Panc1 (cell line): ENCODE measurements at regions not wholly inside any gene's neighbourhood (a gene's known extent, or its start where the extent isn't known, plus 50 kb on each side); places are given as distances from the start of the nearest gene placed in this dataset.

Experiments used
- ATAC-seq: fragments of 200-7000 bp; cut with Tn5 transposase; 2 replicates; pipeline ENCODE4 v1.9.1; 2020; ENCODE audit warnings: mild to moderate bottlenecking, moderate library complexity
- BruUV-seq: library from RNA; stranded (reverse); fragments of 400-500 nt; replicated peaks from 2 replicates; lab custom pipeline; 2021; lab: Mats Ljungman, UMichigan
- CTCF ChIA-PET: fragments of 300-600 bp; sonication (Branson Sonifier 250); formaldehyde crosslinking; loops from one replicate; lab custom pipeline; 2022; ENCODE audit warnings: antibody characterized with exemption; lab: Charles Lee
- POLR2A ChIA-PET: fragments of 300-600 bp; sonication (Branson Sonifier 250); formaldehyde crosslinking; loops from one replicate; lab custom pipeline; 2022; ENCODE audit warnings: antibody characterized with exemption; lab: Charles Lee
- DNase-seq: peaks from one replicate; pipeline ENCODE4 v3.0.0-alpha.2; 2010; ENCODE audit warnings: low read depth, low spot score
- H3K27ac ChIP-seq: 2 replicates; pipeline ENCODE4 v1.5.1; 2011; ENCODE audit warnings: mild to moderate bottlenecking, low read length, inconsistent platforms
- H3K27me3 ChIP-seq: fragments of 200-500 bp; sonication (Bioruptor generic); 2 replicates; pipeline ENCODE4 v1.6.0; 2014; ENCODE audit warnings: low read length, inconsistent platforms; ENCODE audit not compliant: control insufficient read depth, insufficient read depth
- H3K36me3 ChIP-seq: fragments of 200-500 bp; sonication (Bioruptor generic); 2 replicates; pipeline ENCODE4 v1.5.1; 2014; ENCODE audit warnings: inconsistent platforms, mild to moderate bottlenecking, low read length, moderate library complexity; ENCODE audit not compliant: control insufficient read depth, insufficient read depth
- H3K4me1 ChIP-seq: 2 replicates; pipeline ENCODE4 v1.5.1; 2011; ENCODE audit warnings: inconsistent platforms, mild to moderate bottlenecking, low read length, moderate library complexity; ENCODE audit not compliant: control insufficient read depth, insufficient read depth
- H3K4me3 ChIP-seq, 2 experiments: 2 replicates each; pipeline ENCODE4 v1.5.1; 2011 to 2012; ENCODE audit warnings: low read depth in 2 of 2, low read length in 2 of 2, mild to moderate bottlenecking in 2 of 2, inconsistent platforms in 1 of 2, moderate library complexity in 1 of 2
- H3K9me3 ChIP-seq: fragments of 200-500 bp; sonication (Bioruptor generic); 2 replicates; pipeline ENCODE4 v1.5.1; 2014; ENCODE audit warnings: low read depth, mild to moderate bottlenecking, inconsistent platforms, low read length, moderate library complexity; ENCODE audit not compliant: control insufficient read depth, insufficient read depth
- POLR2AphosphoS5 ChIP-seq: IDR thresholded peaks from 2 replicates; pipeline ENCODE4 v1.6.1; 2012; ENCODE audit warnings: mild to moderate bottlenecking, low read depth, low read length, moderate library complexity
- SIN3A ChIP-seq: IDR thresholded peaks from 2 replicates; pipeline ENCODE4 v1.6.1; 2012; ENCODE audit warnings: low read depth, mild to moderate bottlenecking, low read length, moderate library complexity, borderline replicate concordance; ENCODE audit not compliant: insufficient read depth
- TCF7L2 ChIP-seq: IDR thresholded peaks from 2 replicates; pipeline ENCODE4 v1.6.1; 2011; ENCODE audit warnings: mild to moderate bottlenecking, low read depth, low read length, inconsistent platforms
- in situ Hi-C: cut with HindIII; loops from 2 replicates; pipeline ENCODE4 v1.10.0; 2016; ENCODE audit warnings: low sequenced_read_pairs, low pct_unique_long_range_greater_than_20kb
- intact Hi-C: fragments of 100-400 bp; cut with micrococcal nuclease; formaldehyde crosslinking; loops from one replicate; pipeline ENCODE4 v1.10.0; 2022; ENCODE audit not compliant: unreplicated experiment
- TF ChIP-seq, protein P1 (sequence below): fragments of 450-650 bp; IDR thresholded peaks from 2 replicates; pipeline ENCODE4 v1.5.1; 2017; ENCODE audit warnings: mild to moderate bottlenecking
- TF ChIP-seq, protein P2 (sequence below), 2 experiments: IDR thresholded peaks; 2 replicates each; pipeline ENCODE4 v1.6.1; 2011 to 2012; ENCODE audit warnings: low read depth in 2 of 2, control low read depth in 1 of 2, low read length in 1 of 2, mild to moderate bottlenecking in 1 of 2, moderate library complexity in 1 of 2; ENCODE audit not compliant: insufficient read depth in 1 of 2

DNA sequence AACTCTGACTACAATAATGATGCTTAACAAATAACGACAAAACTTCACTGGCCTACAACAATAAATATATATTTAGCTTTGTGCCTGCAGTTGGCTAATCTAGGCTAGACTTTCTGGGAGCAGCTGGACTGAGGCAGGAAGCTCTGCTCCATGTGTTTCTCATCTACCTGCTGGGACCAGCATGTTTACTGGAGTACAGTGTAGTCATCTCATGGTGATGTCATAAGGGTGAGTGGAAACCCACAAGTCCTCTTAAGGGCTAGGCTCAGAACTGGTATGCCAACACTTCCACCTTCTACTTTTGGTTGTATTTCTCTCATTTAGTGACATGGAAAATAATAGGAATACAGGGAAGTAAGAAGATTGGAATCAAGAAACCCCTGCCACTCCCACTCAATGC lies 85.7 kb upstream of the NIPBL start:
- intact Hi-C loops: no loop called here
- Histone ChIP-seq H3K27ac (no peak overlapping the region), H3K4me1 (no peaks in the 10 kb centered on the region), H3K4me3 (no peak overlapping the region), H3K9me3 (no peaks in the 10 kb centered on the region), H3K27me3 (peaks cover 6% of the 10 kb centered on the region; the same call in 1 of the 2 replicates), H3K36me3 (no peaks in the 10 kb centered on the region)
- in situ Hi-C loops: no loop called here
- DNase-seq (no peak), ATAC-seq (no peak)
- no TSS peak for BruUV-seq
- CTCF ChIA-PET: no interaction called here
- no peak for TF ChIP-seq SIN3A
- TF ChIP-seq, protein P1, sequence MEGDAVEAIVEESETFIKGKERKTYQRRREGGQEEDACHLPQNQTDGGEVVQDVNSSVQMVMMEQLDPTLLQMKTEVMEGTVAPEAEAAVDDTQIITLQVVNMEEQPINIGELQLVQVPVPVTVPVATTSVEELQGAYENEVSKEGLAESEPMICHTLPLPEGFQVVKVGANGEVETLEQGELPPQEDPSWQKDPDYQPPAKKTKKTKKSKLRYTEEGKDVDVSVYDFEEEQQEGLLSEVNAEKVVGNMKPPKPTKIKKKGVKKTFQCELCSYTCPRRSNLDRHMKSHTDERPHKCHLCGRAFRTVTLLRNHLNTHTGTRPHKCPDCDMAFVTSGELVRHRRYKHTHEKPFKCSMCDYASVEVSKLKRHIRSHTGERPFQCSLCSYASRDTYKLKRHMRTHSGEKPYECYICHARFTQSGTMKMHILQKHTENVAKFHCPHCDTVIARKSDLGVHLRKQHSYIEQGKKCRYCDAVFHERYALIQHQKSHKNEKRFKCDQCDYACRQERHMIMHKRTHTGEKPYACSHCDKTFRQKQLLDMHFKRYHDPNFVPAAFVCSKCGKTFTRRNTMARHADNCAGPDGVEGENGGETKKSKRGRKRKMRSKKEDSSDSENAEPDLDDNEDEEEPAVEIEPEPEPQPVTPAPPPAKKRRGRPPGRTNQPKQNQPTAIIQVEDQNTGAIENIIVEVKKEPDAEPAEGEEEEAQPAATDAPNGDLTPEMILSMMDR: no peak
- no peak for TF ChIP-seq POLR2AphosphoS5
- TF ChIP-seq, protein P2, sequence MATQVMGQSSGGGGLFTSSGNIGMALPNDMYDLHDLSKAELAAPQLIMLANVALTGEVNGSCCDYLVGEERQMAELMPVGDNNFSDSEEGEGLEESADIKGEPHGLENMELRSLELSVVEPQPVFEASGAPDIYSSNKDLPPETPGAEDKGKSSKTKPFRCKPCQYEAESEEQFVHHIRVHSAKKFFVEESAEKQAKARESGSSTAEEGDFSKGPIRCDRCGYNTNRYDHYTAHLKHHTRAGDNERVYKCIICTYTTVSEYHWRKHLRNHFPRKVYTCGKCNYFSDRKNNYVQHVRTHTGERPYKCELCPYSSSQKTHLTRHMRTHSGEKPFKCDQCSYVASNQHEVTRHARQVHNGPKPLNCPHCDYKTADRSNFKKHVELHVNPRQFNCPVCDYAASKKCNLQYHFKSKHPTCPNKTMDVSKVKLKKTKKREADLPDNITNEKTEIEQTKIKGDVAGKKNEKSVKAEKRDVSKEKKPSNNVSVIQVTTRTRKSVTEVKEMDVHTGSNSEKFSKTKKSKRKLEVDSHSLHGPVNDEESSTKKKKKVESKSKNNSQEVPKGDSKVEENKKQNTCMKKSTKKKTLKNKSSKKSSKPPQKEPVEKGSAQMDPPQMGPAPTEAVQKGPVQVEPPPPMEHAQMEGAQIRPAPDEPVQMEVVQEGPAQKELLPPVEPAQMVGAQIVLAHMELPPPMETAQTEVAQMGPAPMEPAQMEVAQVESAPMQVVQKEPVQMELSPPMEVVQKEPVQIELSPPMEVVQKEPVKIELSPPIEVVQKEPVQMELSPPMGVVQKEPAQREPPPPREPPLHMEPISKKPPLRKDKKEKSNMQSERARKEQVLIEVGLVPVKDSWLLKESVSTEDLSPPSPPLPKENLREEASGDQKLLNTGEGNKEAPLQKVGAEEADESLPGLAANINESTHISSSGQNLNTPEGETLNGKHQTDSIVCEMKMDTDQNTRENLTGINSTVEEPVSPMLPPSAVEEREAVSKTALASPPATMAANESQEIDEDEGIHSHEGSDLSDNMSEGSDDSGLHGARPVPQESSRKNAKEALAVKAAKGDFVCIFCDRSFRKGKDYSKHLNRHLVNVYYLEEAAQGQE (IDR thresholded peaks at IDR 0.05; ENCODE audit: insufficient read depth in 1 of 2, low read depth in 2 of 2, low read length in 1 of 2): no peak
- no peak for TF ChIP-seq TCF7L2
- POLR2A ChIA-PET: no interaction called here

DNA sequence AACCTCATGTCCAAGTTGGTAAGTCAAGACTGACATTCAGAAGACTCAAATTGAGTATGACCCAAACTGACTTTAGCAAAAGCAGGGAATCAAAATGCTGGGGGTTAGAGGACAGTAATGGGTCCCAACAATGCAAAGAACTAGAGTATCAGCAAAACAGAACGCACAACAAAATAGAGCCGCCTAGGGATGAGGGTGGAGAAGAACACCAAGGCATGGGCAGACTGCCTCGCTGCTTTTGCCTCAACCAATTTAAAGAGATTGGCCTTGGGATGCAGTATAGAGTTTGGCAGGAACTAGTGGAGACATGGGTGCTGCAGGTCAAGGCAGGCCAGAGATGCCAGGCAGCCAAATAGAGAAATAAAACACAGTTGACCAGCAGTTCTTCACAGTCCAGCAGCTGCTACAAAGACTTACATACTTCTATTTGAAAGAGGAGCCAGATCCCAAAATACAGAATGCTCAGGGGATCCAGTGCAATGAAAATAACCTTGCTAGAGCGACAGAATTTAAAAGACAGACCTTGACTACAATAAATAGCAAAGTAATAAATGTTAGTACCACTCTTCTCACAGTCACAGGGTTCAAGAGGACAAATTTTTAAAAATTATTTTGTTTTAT lies 83.9 kb upstream of the NIPBL start:
- TF ChIP-seq, protein P2 (IDR thresholded peaks at IDR 0.05; ENCODE audit: insufficient read depth in 1 of 2, low read depth in 2 of 2, low read length in 1 of 2): no peak
- DNase-seq (no peak), ATAC-seq (no peak)
- ChIA-PET POLR2A (no interaction called here), CTCF (no interaction called here)
- no TSS peak for BruUV-seq
- Histone ChIP-seq H3K36me3 (no peaks in the 10 kb centered on the region), H3K27me3 (peaks cover 6% of the 10 kb centered on the region; the same call in 1 of the 2 replicates), H3K9me3 (no peaks in the 10 kb centered on the region), H3K27ac (no peak overlapping the region), H3K4me3 (no peak overlapping the region), H3K4me1 (no peaks in the 10 kb centered on the region)
- intact Hi-C loops: no loop called here
- in situ Hi-C loops: no loop called here
